H1 (cell line): ENCODE measurements at regions not wholly inside any gene's neighbourhood (a gene's known extent, or its start where the extent isn't known, plus 50 kb on each side); places are given as distances from the start of the nearest gene placed in this dataset.
"Not testable (repeated sequence)": the region's sequence is repeated elsewhere in the genome, so short reads cannot be mapped to it uniquely, and the experiment has no call there.

Experiments
- CTCF ChIA-PET: fragments of 300-600 bp; sonication (Branson Sonifier 250); formaldehyde crosslinking; loops from one replicate; lab custom pipeline; 2021; ENCODE audit not compliant: partially characterized antibody; lab: Charles Lee
- POLR2A ChIA-PET: fragments of 300-600 bp; sonication (Branson Sonifier 250); formaldehyde crosslinking; loops from one replicate; lab custom pipeline; 2021; ENCODE audit warnings: inconsistent platforms; ENCODE audit not compliant: partially characterized antibody; lab: Charles Lee
- DNase-seq, 2 experiments: peaks; one replicate each; pipeline versions ENCODE4 v3.0.0 to v3.0.0-alpha.2; 2010 to 2022; ENCODE audit warnings: low spot score in 2 of 2, low read depth in 1 of 2, mixed read lengths in 1 of 2
- FAIRE-seq: peaks from 2 replicates; lab custom pipeline; 2011; peaks lifted over from hg19 to GRCh38; lab: Jason Lieb, UNC
- H2AFZ ChIP-seq: 2 replicates; pipeline ENCODE4 v1.8.1; 2012; ENCODE audit warnings: low read length, inconsistent platforms
- H2AK5ac ChIP-seq: 2 replicates; pipeline ENCODE4 v1.6.1; 2013; ENCODE audit warnings: low read depth, low read length
- H2BK120ac ChIP-seq: replicated peaks from 2 replicates; pipeline ENCODE3; 2013; ENCODE audit warnings: low read depth, low read length, inconsistent platforms
- H2BK12ac ChIP-seq: 2 replicates; pipeline ENCODE4 v1.6.1; 2013; ENCODE audit warnings: low read depth, low read length
- H2BK15ac ChIP-seq: 2 replicates; pipeline ENCODE4 v1.6.1; 2013; ENCODE audit warnings: low read length
- H2BK20ac ChIP-seq: 2 replicates; pipeline ENCODE4 v1.6.1; 2013; ENCODE audit warnings: low read length
- H2BK5ac ChIP-seq: 2 replicates; pipeline ENCODE4 v1.6.1; 2013; ENCODE audit warnings: low read depth, low read length
- H3K14ac ChIP-seq: 2 replicates; pipeline ENCODE4 v1.6.1; 2013; ENCODE audit warnings: inconsistent platforms; ENCODE audit not compliant: insufficient read length
- H3K18ac ChIP-seq: 2 replicates; pipeline ENCODE4 v1.6.1; 2013; ENCODE audit warnings: low read length; ENCODE audit errors: extremely low read depth
- H3K23ac ChIP-seq: 2 replicates; pipeline ENCODE4 v1.6.1; 2013; ENCODE audit warnings: inconsistent platforms; ENCODE audit not compliant: insufficient read length
- H3K23me2 ChIP-seq: 2 replicates; pipeline ENCODE4 v1.6.1; 2013; ENCODE audit warnings: low read depth, low read length
- H3K27ac ChIP-seq: 2 replicates; pipeline ENCODE4 v1.6.1; 2011; ENCODE audit warnings: low read depth, low read length, inconsistent platforms
- H3K27me3 ChIP-seq, 4 experiments: replicated peaks in 1 of 4; 1 replicate in 1 of 4; 2 replicates in 3 of 4; pipeline versions ENCODE4 v1.6.1 to v1.8.1; 2011 to 2013; ENCODE audit warnings: low read length in 3 of 4, mild to moderate bottlenecking in 3 of 4, inconsistent platforms in 2 of 4, mixed read lengths in 2 of 4, moderate library complexity in 1 of 4; ENCODE audit not compliant: control insufficient read depth in 3 of 4, insufficient read depth in 3 of 4; ENCODE audit errors: extremely low read depth in 1 of 4
- H3K36me3 ChIP-seq, 4 experiments: 2 replicates each; pipeline versions ENCODE4 v1.6.1 to v1.8.1; 2011 to 2013; ENCODE audit warnings: mild to moderate bottlenecking in 4 of 4, low read length in 3 of 4, moderate library complexity in 2 of 4, control low read depth in 1 of 4, inconsistent platforms in 1 of 4; ENCODE audit not compliant: insufficient read depth in 4 of 4, control insufficient read depth in 2 of 4
- H3K4ac ChIP-seq: replicated peaks from 2 replicates; pipeline ENCODE3; 2013; ENCODE audit warnings: low read length, low read depth, mixed read lengths, inconsistent platforms; ENCODE audit not compliant: insufficient read length
- H3K4me1 ChIP-seq, 4 experiments: replicated peaks in 1 of 4; 1 replicate in 1 of 4; 2 replicates in 3 of 4; pipeline versions ENCODE4 v1.6.1 to v1.8.1; 2011 to 2013; ENCODE audit warnings: low read length in 3 of 4, inconsistent platforms in 2 of 4, mixed read lengths in 1 of 4; ENCODE audit not compliant: insufficient read depth in 4 of 4, control insufficient read depth in 3 of 4
- H3K4me2 ChIP-seq, 2 experiments: 2 replicates each; pipeline versions ENCODE4 v1.6.1 to v1.8.1; 2011 to 2013; ENCODE audit warnings: low read depth in 2 of 2, low read length in 2 of 2, control low read depth in 1 of 2, inconsistent platforms in 1 of 2, mild to moderate bottlenecking in 1 of 2; ENCODE audit not compliant: insufficient read depth in 1 of 2
- H3K4me3 ChIP-seq, 4 experiments: fragments of 200-600, 300-600 bp in 1 of 4; sonication (generic), shearing (Covaris generic), sonication (Bioruptor Twin) in 1 of 4; 2 replicates each; pipeline versions ENCODE4 v1.5.1 to v1.8.1; 2011 to 2016; ENCODE audit warnings: low read length in 4 of 4, low read depth in 3 of 4, control low read depth in 2 of 4, inconsistent platforms in 2 of 4, mild to moderate bottlenecking in 2 of 4, mixed read lengths in 1 of 4, moderate library complexity in 1 of 4; ENCODE audit not compliant: insufficient read depth in 2 of 4; ENCODE audit errors: extremely low read depth in 1 of 4
- H3K56ac ChIP-seq: replicated peaks from 2 replicates; pipeline ENCODE3; 2013; ENCODE audit warnings: low read depth, mild to moderate bottlenecking, mixed read lengths, low read length, inconsistent platforms; ENCODE audit not compliant: insufficient read length
- H3K79me1 ChIP-seq: 2 replicates; pipeline ENCODE4 v1.6.1; 2013; ENCODE audit warnings: low read depth, low read length, control low read depth
- H3K79me2 ChIP-seq, 2 experiments: 2 replicates each; pipeline versions ENCODE4 v1.6.1 to v1.8.1; 2012 to 2013; ENCODE audit warnings: low read length in 2 of 2, mild to moderate bottlenecking in 2 of 2, inconsistent platforms in 1 of 2; ENCODE audit not compliant: insufficient read depth in 2 of 2, control insufficient read depth in 1 of 2
- H3K9ac ChIP-seq, 4 experiments: replicated peaks in 1 of 4; 1 replicate in 1 of 4; 2 replicates in 3 of 4; pipeline versions ENCODE4 v1.6.1 to v1.8.1; 2011 to 2013; ENCODE audit warnings: low read depth in 3 of 4, low read length in 3 of 4, control low read depth in 2 of 4, mild to moderate bottlenecking in 2 of 4, moderate library complexity in 2 of 4, inconsistent platforms in 1 of 4; ENCODE audit errors: extremely low read depth in 1 of 4
- H3K9me3 ChIP-seq, 2 experiments: 2 replicates each; pipeline versions ENCODE4 v1.6.1 to v1.8.1; 2012 to 2013; ENCODE audit warnings: mild to moderate bottlenecking in 2 of 2, moderate library complexity in 2 of 2, control low read depth in 1 of 2, inconsistent platforms in 1 of 2, low read depth in 1 of 2, low read length in 1 of 2, mixed read lengths in 1 of 2; ENCODE audit not compliant: insufficient read depth in 2 of 2
- H4K20me1 ChIP-seq, 2 experiments: replicated peaks in 1 of 2; 2 replicates each; pipeline versions ENCODE3 to v1.8.1; 2011 to 2013; ENCODE audit warnings: inconsistent platforms in 2 of 2, low read length in 2 of 2, mild to moderate bottlenecking in 1 of 2; ENCODE audit not compliant: insufficient read depth in 2 of 2, control insufficient read depth in 1 of 2
- H4K5ac ChIP-seq: 2 replicates; pipeline ENCODE4 v1.6.1; 2013; ENCODE audit warnings: low read length, low read depth, mixed read lengths, inconsistent platforms; ENCODE audit not compliant: insufficient read length
- H4K8ac ChIP-seq: 2 replicates; pipeline ENCODE4 v1.8.0; 2013; ENCODE audit warnings: mild to moderate bottlenecking, moderate library complexity, low read length, inconsistent platforms; ENCODE audit not compliant: insufficient read depth; ENCODE audit errors: extremely low read depth
- H4K91ac ChIP-seq: replicated peaks from 2 replicates; pipeline ENCODE3; 2013; ENCODE audit warnings: low read length, mixed read lengths, inconsistent platforms; ENCODE audit not compliant: insufficient read length
- RXRA ChIP-seq: IDR thresholded peaks from 2 replicates; pipeline ENCODE4 v1.6.1; 2011; ENCODE audit warnings: low read depth, mild to moderate bottlenecking, low read length, moderate library complexity; ENCODE audit not compliant: insufficient read depth
- WGBS, 2 experiments: shearing (Covaris generic) in 1 of 2; methylation state at CpG; one replicate each; pipeline versions ENCODE4 v1.1.6 to v1.1.7; 2013 to 2015; ENCODE audit warnings: low lambda C conversion rate in 2 of 2, mixed read lengths in 2 of 2, inconsistent platforms in 1 of 2, low coverage in 1 of 2, missing lambda C conversion rate in 1 of 2; ENCODE audit not compliant: insufficient replicate concordance in 2 of 2, insufficient coverage in 1 of 2, insufficient read length in 1 of 2; ENCODE audit errors: extremely low coverage in 1 of 2, missing lambda C conversion rate in 1 of 2; 5-methylcytosine and 5-hydroxymethylcytosine counted together

- no peak for TF ChIP-seq RXRA
Measured at GRCh38 chr4:189740873-189741272, 199.8 kb upstream of the FRG1 start (continued).

GRCh38 chr4:189753092-189753491 lies 187.6 kb upstream of the FRG1 start:
- H3K9ac ChIP-seq, H3K4me3 ChIP-seq, H4K91ac ChIP-seq, H3K56ac ChIP-seq, H4K20me1 ChIP-seq, H3K23ac ChIP-seq, H3K4me1 ChIP-seq, H3K4me2 ChIP-seq, H3K27me3 ChIP-seq, H2AFZ ChIP-seq, H3K18ac ChIP-seq, H2BK20ac ChIP-seq, H3K14ac ChIP-seq, H2BK15ac ChIP-seq, H3K27ac ChIP-seq, DNase-seq, H4K5ac ChIP-seq, H2BK12ac ChIP-seq, H3K23me2 ChIP-seq, H3K79me2 ChIP-seq, H3K79me1 ChIP-seq, FAIRE-seq, H3K4ac ChIP-seq, H3K36me3 ChIP-seq, CTCF ChIA-PET, POLR2A ChIA-PET, H2AK5ac ChIP-seq, H2BK120ac ChIP-seq, H4K8ac ChIP-seq, H2BK5ac ChIP-seq: not testable (repeated sequence)
- 100% methylated on average over 1 of the region's 1 CpG; no CpG with 5 or more reads in 1 of the 2 experiments for WGBS, 2 experiments
- peaks cover 9 to 14% of the 10 kb centered on the region in 2 experiments for H3K9me3 ChIP-seq
